ENCODE measurements at regions not wholly inside any gene's neighbourhood (a gene's known extent, or its start where the extent isn't known, plus 50 kb on each side); places are given as distances from the start of the nearest gene placed in this dataset.

DNA sequence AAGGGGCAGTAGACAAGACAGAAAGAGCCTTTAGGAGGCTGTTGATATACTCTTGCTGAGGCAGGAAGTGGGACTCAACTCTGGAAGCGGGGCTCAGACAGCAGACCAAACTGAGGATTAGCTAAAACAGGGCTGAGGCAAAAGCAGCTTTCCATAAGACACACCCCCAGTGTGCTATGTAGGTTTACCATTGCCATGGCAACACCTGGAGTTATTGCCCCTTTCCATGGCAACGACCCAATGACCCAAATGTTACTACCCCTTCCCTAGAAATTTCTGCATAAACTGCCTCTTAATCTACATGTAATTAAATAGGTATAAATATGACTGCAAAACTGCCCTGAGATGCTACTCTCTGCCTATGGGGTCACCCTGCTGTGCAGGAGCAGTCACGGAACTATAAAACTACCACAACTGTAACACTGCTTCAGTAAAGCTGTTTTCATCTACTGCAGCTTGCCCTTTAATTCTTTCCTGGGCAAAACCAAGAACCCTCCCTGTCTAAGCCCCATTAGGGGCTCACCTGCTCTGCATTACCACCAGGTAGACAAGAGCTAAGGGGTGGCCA is 348.4 kb upstream of the PODXL start:
- Mint-ChIP-seq H3K27ac (ENCODE audit: unreplicated experiment) (peak overlapping the region; percentile 35), H3K4me3 (no peak overlapping the region), H3K27me3 (ENCODE audit: low read depth) (peaks cover 10% of the 10 kb centered on the region), H3K4me1 (no peaks in the 10 kb centered on the region), H3K9me3 (peaks cover 8% of the 10 kb centered on the region), H3K36me3 (ENCODE audit: low read depth) (no peaks in the 10 kb centered on the region)
- DNase-seq (ENCODE audit: low read depth, low spot score): no peak
- TF ChIP-seq, protein P1, sequence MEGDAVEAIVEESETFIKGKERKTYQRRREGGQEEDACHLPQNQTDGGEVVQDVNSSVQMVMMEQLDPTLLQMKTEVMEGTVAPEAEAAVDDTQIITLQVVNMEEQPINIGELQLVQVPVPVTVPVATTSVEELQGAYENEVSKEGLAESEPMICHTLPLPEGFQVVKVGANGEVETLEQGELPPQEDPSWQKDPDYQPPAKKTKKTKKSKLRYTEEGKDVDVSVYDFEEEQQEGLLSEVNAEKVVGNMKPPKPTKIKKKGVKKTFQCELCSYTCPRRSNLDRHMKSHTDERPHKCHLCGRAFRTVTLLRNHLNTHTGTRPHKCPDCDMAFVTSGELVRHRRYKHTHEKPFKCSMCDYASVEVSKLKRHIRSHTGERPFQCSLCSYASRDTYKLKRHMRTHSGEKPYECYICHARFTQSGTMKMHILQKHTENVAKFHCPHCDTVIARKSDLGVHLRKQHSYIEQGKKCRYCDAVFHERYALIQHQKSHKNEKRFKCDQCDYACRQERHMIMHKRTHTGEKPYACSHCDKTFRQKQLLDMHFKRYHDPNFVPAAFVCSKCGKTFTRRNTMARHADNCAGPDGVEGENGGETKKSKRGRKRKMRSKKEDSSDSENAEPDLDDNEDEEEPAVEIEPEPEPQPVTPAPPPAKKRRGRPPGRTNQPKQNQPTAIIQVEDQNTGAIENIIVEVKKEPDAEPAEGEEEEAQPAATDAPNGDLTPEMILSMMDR (conservative IDR thresholded peaks at IDR 0.05): no peak

DNA sequence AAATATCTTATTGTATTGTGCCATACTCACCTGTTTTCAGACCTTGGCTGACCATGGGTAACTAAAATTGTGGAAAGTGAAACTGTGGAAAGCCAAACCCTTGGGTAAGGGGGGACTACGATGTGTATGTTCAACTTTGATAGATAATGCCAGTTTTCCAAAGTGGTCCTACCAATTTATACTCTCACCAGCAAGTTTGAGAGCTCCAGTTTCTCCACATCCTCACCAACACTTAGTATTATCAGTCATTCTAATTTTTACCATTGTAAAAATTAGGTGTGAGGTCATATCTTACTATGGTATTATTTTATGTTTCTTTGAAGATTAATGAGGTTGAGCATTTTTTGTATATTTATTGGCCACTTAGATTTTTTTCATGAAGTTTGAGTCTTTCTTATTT is 346.9 kb upstream of the PODXL start:
- Mint-ChIP-seq H3K27ac (ENCODE audit: unreplicated experiment) (no peak overlapping the region), H3K4me3 (no peak overlapping the region)

DNA sequence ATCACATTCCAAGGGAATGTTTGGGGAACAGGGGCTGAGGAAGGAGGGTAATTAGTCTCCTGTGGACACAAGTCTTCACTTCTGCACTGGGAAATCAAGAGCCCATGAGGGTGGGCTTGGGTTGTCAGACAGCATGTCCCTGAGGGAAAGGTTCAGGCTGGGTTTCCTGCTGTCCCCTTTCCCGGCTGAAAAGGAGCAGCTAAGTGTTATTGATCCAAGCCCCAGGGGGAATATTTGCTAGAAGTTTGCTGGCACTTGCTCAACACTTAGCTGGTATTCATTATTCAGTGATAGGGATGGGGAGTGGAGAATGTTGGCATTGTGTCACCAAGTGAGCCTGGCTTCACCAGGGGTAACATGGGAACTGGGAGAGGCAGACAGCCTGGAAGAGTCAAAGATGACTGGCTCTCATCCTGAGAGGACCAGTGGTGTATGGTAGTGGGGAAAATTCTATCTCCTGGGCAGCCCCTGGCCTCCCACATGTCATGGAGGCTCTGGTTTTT is 344.4 kb upstream of the PODXL start:
- Mint-ChIP-seq H3K9me3 (peaks cover 8% of the 10 kb centered on the region), H3K27me3 (ENCODE audit: low read depth) (peaks cover 6% of the 10 kb centered on the region), H3K27ac (ENCODE audit: unreplicated experiment) (no peak overlapping the region), H3K36me3 (ENCODE audit: low read depth) (no peaks in the 10 kb centered on the region), H3K4me1 (peaks cover 15% of the 10 kb centered on the region), H3K4me3 (no peak overlapping the region)
- TF ChIP-seq, protein P1 (conservative IDR thresholded peaks at IDR 0.05): no peak
- no peak for DNase-seq (ENCODE audit: low read depth, low spot score)

More for the DNA sequence above, 346.9 kb upstream of the PODXL start:
- TF ChIP-seq, protein P1 (conservative IDR thresholded peaks at IDR 0.05): no peak
- Mint-ChIP-seq H3K36me3 (ENCODE audit: low read depth) (no peaks in the 10 kb centered on the region), H3K27me3 (ENCODE audit: low read depth) (peaks cover 9% of the 10 kb centered on the region), H3K4me1 (no peaks in the 10 kb centered on the region), H3K9me3 (peaks cover 8% of the 10 kb centered on the region)
- no peak for DNase-seq (ENCODE audit: low read depth, low spot score)

DNA sequence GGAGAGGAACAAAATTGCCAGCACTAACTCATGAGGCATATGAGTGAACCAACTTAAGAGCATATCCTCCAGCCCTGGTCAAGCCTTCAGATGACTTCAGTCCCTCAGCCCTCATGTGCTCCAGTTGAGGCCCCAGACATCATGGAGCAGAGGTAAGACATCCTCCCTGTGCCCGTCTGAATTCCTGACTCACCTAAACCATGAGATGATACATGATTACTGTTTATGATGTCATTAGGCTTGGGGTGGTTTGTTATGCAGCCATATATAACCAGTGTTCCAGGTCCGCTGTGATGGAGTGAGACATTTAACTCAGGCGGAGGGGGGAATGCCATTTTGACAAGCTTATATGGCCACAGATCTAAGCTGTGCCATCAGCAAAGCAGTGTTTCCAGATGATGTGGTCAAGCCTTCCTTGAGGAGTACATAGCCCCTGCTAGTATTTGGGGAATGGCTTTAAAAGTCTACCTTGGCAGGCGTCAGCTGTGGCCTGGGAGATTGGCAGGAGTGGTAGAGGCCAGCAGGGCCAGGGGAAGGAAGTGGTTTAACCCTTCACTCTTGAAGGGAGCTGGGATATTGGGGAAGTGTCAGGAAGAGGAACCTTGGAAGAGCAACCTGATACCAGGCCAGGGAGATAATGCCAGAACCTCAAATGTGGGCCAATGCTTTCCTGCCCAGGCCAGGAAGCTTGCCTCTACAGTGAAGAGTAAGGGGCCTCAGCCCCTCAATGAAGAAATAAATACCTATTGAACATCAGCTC is 343.0 kb upstream of the PODXL start:
- no peak for DNase-seq (ENCODE audit: low read depth, low spot score)
- Mint-ChIP-seq H3K9me3 (peaks cover 8% of the 10 kb centered on the region), H3K27ac (ENCODE audit: unreplicated experiment) (no peak overlapping the region), H3K36me3 (ENCODE audit: low read depth) (no peaks in the 10 kb centered on the region), H3K4me3 (no peak overlapping the region), H3K4me1 (peaks cover 19% of the 10 kb centered on the region), H3K27me3 (ENCODE audit: low read depth) (peaks cover 4% of the 10 kb centered on the region)
- TF ChIP-seq, protein P1 (conservative IDR thresholded peaks at IDR 0.05): no peak

DNA sequence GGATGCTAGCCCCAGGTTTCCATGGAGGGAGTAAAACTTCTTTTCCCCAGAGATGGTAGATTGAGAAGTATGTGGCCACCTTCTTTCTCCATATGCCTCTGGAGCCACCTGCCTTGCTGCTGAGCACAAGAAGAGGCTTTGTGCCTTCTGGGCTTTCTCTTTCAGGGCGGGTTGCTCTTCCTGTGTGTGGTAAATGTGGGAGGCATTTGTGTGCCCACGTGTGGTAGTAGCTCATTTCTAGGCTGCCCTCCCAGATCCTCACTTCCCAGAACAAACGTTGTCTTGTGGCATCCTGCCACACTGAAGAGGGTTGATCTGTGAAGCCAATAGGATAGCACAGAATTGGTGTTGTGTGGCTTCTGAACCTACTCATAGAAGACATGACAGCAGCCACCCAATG is 342.0 kb upstream of the PODXL start:
- DNase-seq (ENCODE audit: low read depth, low spot score): no peak
- peaks cover 19% of the 10 kb centered on the region for H3K4me1 Mint-ChIP-seq
- peaks cover 8% of the 10 kb centered on the region for H3K9me3 Mint-ChIP-seq
- H3K36me3 Mint-ChIP-seq (ENCODE audit: low read depth): no peaks in the 10 kb centered on the region
- H3K4me3 Mint-ChIP-seq: no peak overlapping the region
- H3K27ac Mint-ChIP-seq (ENCODE audit: unreplicated experiment): peak overlapping the region; percentile 68
- TF ChIP-seq, protein P1 (conservative IDR thresholded peaks at IDR 0.05): no peak
- peaks cover 7% of the 10 kb centered on the region for H3K27me3 Mint-ChIP-seq (ENCODE audit: low read depth)

All from neural crest cell (in vitro differentiated cells).